Posterior vena cava (tissue), 2 donors: ENCODE measurements at regions not wholly inside any gene's neighbourhood (a gene's known extent, or its start where the extent isn't known, plus 50 kb on each side); places are given as distances from the start of the nearest gene placed in this dataset.
"Not testable (repeated sequence)": the region's sequence is repeated elsewhere in the genome, so short reads cannot be mapped to it uniquely, and the experiment has no call there.

Source experiments
- DNase-seq: peaks from one replicate; pipeline ENCODE4 v3.0.0-alpha.2; 2020; ENCODE audit warnings: low spot score
- intact Hi-C, 2 donors: fragments of 100-400 bp; cut with DNase I; formaldehyde crosslinking; loops; one replicate each; pipeline versions ENCODE4 v1.14.1 to v1.14.2; 2022 to 2023
- donor health status: DM: yes; HTN: yes; CAD: no.
- donor health status: DM: yes; HTN: yes; CAD: no.

DNA sequence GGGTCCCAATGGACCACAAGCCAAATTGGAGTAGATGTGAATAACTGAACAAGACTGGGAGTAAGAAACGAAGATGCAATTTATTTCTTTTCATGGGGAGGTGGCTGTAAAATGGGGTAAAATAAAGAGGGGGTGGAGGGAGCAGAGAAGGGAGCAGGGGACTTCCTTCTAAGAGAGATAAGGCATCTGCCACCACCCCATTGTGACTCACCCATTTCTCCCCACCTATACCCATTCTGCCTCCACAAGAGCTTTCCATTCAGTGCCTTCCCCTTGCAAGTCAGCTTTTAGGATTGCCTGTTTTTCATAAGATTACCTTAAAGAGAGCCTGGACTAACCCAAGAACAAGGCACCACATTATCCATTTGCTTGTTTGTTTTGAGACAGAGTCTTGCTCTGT lies 87.1 kb upstream of the PAX2 start:
- DNase-seq, result no peak
- intact Hi-C loops, result no loop called here

DNA sequence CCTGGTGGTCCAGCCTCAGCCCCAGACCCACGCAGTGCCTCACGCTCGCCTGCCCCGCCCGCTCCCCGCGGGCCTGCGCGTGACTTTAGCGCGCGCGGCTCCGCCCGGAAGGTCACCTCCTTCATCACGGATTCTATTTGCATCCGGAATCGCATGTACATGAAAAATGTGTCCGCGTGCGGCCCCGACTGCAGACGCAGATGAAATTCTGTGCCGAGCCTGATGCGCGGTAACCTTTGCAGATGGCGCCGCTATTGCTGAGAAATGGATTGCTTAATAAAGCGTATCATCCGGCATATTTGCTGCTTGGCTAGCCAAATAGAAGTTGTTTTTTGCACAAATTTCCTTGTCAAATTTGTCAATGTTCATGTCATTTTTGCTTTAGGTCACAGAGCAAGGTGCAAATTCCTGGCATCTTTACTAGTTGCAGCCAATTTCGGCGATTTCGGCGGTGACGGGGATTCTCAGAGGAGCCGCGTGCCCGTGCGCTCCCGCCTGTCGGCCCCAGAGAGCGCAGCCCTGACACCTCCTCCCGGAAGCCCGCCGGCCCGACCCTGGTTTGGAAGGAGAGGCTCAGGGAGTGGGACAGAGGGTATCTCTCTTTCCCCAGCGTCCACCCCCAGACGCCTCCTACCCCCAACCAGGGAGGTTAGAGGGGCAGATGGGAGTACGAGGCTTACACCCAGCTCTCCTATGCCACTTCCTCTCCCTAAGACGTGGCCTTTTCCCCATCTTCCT lies 85.9 kb upstream of the PAX2 start:
- intact Hi-C loops, result no loop called here
- no peak for DNase-seq

DNA sequence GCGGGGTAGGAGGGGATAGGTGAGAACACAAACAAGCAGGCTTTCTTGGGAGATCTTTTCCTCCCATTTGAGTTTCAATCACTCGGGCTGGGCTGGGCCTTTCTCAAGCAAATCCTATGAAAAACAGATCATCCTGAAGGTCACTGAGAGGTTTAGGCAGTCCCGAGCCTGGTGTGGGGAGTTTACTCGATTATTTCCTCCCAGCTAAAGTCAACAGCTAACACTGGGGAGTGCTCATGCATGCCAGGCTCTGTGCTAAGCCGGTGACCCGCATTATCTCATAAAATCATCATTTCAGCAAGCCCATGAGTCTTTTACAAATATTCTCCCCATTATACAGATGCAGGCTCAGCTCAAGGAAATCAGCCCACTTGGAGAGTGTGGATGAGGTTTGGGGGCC lies 85.0 kb upstream of the PAX2 start:
- DNase-seq, result no peak
- intact Hi-C loops, result no loop called here

DNA sequence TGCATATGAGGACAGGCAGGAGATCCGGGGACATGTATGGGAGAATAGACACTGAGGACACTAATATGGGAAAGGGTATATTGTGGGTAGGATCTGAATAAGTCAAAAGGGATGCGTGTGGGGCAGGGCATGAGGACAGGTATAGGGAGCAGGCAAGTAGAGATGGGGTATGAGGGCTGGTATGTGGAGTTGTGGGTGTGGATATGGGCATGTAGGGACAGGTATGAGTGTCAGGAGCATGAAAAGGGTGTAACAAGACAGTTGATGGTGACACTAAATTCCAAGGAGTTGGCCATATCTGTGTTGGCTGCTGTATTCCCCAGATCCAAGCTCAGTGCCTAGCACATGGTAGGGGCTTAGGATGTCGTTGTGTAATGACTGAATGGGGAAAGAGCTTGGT lies 84.4 kb upstream of the PAX2 start:
- no peak for DNase-seq
- intact Hi-C loops, result no loop called here

DNA sequence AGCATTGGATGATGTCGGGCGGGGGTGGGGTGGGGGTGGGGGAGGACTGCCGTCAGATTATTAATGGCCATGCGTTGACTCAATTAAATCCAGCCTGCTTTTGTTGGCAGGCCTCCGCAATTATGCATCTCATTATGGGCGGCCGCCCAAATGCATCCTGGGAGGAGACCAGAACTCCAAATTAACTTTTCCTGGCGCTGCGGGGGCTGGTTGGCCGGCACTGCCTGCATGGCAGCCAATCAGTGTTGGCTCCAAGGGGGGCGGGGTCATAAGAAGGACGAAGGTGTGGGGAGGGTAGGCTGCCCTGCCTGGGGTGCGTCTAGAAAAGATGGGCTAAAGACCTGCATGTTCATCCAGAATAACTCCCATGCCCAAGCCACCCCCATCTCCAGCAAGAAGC lies 83.9 kb upstream of the PAX2 start:
- intact Hi-C loops, result no loop called here
- no peak for DNase-seq

DNA sequence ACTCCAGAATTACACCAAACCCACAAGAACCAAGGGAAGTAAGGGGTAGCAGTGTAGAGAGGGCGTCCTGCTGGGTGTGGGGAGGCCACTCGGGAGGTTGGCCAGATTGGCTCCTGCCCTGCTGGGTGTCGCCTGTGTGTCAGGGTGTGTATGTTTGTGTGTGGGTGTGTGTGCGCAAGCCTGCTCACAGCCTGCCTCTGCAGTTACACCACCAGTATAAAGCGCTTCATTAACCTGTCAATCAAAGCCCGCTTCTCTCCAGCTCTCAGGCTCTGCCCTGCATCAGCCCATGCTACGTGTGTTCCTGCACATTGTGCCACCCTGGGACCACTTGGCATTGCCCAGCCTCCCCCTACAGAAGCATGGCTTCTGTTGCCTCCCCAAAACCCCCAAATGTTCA lies 83.3 kb upstream of the PAX2 start:
- intact Hi-C loops, result no loop called here

DNA sequence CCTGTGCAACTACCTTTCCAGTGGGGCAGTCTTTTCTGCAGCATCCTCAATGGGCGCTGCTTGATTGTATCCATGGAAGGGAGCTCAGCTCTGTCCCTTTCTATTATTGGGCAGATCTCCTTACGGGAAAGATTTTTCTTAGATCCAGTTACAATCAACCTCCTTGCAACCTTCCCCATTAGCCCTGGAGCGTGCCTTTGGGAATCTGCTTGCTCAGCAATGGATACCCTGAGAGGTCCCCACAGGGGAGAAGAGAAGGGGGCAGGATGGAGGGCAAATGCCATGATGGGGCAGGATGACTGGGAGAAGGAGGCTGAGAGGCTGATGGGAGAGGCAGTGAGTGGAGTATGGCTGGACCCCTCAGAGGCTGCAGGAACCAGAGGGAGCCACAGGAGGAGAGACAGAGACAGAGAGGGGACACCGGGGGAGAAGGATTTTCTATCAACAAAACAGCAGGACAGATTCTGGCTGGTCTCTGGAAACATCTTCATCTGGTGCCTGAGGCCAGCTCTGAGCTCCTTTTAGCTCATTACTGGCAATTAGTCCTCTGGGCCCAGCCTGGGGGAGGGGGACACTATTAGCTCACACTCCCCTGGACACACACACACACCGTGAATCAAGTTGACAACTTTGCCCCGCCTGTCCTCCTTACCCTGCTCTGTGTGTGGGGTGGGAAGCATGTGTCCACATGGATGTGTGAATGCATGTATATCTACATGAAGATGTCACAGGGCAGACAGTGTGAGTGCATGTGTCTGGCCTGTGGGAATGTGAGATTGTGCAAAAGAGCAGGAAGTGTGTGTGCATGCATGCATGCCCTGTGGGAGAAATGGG lies 80.8 kb upstream of the PAX2 start:
- intact Hi-C loops, result no loop called here
- DNase-seq, result no peak

More for the DNA sequence above, 83.3 kb upstream of the PAX2 start:
- DNase-seq, result no peak

DNA sequence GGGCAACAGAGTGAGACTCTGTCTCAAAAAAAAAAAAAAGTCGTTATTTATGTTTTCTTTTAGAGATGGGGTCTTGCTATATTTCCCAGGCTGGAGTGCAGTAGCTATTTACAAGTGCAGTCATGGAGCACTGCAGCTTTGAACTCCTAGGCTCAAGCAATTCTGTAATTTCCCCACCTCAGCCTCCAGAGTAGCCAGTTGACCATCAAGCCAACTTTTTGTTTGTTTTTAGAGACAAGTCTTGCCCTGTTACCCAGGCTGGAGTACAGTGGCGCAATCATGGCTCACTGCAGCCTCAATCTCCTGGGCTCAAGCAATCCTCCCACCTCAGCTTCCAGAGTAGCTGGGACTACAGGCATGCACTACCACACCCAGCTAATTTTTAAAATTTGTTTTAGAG lies 78.7 kb upstream of the PAX2 start:
- DNase-seq, intact Hi-C loops: not testable (repeated sequence)

DNA sequence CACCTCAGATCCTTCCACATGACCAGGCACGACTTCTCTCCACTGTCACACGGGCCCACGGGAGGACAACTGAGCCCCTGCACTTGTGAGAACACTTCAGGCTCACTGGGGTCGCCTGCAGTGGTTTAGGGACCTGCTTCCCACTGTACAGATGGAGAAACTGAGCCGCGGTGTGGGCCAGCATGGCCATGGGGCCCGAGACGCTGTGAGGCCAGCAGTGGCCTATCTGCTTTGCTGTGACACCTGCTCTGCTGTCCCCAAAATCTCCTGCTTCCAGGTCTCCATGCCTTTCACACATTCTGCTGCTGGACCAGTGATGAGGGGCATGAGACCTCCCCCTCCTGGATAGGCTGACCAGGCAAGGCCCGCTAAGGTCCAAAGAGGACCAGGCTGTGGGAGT lies 75.8 kb upstream of the PAX2 start:
- DNase-seq, result no peak
- intact Hi-C loops, result no loop called here

DNA sequence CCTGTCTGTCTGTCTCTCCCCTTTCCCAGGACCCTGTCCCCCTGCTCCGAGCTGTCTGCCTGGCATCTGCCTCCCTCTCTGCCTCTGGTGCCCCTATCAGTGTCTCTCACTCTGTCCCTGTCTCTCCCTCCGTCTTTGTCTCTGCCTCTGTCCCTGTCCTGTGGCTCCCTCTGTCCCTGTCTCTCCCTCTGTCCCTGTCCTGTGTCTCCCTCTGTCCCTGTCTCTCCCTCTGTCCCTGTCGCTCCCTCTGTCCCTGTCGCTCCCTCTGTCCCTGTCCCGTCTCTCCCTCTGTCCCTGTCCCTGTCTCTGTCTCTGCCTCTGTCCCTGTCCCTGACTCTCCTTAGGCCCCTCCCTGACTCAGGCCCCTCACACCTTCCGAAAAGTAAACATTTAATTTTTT lies 75.0 kb upstream of the PAX2 start:
- intact Hi-C loops, result no loop called here
- DNase-seq, result no peak

DNA sequence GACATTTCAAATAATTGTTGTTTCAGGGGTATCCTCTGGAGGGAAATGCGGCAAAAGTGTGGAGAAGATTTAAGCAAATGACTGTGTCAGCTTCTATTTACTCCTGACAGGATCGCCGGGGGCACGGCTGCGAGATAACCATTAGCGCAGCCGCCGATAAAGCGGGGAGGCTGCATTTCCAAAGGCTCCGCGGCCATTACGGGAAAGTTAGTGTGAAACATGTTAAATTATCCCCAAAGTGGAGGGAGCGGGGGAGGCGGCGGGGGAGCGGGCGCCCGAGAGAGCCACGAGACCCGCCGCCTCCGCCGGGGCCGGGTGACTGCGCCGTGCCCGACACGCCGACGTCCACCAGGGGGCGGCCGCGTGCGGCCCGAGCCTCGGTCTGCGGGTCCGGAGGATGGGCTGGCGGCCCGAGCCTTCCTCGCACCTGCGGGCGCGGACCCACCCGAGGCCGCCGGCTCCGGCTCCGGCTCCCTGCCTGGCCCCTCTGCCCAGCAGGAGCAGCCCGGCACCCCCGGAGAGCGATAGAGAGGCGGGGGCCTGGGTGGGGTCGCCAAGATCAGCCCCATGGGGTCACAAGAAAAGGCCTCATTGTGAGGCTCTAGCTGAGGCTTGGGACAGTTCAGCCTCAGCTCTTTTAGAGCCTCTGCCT lies 74.4 kb upstream of the PAX2 start:
- no peak for DNase-seq
- intact Hi-C loops, result no loop called here

DNA sequence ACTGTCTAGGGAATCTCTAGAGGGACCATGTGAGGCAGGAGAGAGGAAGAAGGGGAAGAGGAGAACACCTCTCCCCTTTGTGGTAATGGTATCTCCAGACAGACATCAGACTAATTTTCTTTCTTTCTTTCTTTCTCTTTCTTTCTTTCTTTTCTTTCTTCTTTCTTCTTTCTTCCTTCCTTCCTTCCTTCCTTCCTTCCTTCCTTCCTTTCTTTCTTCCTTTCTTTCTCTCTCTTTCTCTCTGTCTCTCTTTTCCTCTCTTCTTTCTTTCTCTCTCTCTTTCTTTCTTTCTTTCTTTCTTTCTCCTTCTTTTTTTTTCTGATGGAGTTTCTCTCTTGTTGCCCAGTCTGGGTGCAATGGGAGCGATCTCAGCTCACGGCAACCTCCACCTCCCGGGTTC lies 73.2 kb upstream of the PAX2 start:
- DNase-seq, result no peak
- intact Hi-C loops, result no loop called here

DNA sequence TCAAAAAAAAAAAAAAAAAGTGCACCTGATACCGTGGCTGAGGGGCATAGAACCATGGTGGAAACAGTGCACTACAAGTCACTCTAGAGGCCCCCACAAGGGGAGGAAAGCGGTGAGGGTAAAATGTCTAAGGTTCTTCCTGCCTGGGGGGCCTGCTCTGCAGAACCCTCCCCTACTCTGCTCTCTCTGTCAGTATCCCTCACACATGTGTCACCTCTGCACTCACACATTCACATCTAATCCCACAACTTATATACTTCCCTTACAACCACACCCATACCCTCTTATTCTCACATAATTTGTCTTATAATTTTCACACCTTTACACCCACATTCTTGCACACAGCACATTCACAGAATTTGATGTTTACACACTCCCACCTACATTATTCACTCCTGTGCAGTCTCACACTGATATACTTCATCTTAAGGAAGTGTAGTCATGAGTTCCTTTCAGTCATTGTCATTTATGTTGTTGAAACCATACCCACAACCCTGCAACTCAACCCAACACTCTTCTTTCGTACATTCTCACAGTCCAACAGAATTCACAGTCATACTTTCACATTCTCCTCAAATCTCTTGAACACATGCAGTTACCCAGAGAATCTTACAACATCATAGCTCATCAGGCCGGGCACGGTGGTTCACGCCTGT lies 68.0 kb upstream of the PAX2 start:
- DNase-seq, result no peak
- intact Hi-C loops, result no loop called here

DNA sequence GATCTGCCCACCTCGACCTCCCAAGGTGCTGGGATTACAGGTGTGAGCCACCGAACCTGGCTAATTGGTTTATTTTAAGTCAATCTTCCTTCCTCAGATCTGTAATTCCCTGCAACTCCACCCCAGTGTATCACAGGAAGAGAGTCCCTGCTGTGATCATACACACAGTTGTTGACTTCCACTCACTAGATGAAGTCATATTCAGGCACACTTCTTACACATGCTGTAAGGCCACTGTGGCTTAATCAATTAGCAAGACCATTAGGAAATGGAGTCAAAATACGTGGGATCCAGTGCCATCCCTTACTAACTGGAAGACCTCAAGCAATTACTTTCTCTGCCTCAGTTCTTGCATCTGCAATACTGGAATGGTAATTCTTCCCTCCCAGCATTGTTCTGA lies 66.1 kb upstream of the PAX2 start:
- DNase-seq, result no peak
- intact Hi-C loops, result no loop called here

DNA sequence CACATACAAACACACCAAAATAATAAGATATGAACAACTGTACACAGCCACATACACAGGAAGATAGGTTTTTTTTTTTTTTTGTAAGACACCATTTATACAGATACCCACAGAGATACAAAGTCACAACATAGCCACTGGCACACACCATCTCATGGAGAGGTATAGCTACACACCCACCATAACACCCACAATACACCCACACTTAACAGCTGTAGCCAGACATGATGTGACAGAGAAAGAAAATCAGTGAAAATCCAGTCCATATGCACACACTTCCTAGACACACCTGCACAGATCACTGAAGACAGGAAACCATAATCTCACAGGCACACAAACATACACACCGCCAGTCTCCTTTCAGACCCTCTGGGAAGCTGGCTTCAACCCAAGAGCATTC lies 62.4 kb upstream of the PAX2 start:
- intact Hi-C loops, result no loop called here
- DNase-seq, result no peak

DNA sequence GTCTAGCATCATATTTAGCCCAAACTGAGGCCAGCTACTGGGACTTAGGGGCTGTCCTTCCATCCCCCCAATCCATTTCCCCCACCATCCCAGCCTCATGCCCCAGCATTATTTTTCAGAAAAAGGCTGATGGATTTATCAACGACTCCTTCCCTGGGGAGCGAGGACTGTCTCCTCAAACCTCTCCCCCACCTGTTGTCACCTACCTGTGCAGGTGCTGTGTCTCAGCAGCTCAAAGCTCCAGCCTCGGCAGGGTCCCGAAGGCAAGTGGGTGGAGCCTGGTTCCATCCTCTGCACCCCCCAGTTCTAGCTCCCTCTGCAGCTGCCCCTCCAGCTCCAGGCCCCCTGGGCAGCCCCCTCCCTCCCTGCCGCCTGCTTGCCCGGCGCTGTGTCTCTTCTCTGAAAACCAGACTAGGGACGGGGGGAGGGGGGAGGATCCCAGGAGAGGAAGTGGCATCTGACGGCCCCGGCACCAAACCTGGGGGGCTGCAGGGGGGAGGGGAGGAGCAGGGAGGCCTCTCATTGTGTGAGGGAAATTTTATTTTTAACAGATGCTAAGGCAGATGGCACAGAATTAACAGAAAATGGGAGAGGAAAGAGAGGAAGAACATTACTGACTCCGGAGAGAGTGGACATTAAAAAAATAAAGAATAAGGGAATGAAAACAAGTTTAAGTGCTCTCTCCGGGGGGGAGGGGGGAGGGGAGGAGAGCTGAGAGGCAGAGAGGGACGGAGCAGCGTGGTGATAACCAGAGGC lies 61.7 kb upstream of the PAX2 start:
- peak; percentile 38 for DNase-seq
- intact Hi-C loops, result no loop called here

DNA sequence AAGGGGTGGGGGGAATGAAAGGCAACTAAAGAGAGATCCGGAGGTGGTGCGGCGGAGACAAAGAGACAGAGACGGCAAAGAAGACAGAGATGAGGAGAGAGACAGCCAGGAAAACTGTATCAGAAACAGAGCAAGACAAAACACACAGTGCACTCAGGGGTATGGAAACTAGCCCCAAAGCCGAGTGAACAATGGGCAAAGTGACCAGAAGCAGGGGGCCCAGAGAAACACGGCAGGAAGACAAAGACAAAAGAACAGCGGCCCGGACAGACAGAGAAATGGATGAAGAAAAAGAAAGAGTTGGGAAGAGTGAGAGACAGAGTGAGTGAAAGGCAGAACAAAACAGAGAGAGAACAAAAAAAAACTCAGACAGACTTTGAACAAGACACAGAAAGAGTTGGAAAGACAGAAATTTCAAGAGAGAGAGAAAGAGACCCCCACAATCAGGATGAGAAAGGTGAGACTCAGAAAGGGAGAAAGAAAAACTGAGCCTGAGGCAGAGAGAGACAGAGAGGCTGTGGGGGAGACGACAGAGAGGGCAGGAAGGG lies 60.6 kb upstream of the PAX2 start:
- intact Hi-C loops, result no loop called here
- DNase-seq, result peak; percentile 13

DNA sequence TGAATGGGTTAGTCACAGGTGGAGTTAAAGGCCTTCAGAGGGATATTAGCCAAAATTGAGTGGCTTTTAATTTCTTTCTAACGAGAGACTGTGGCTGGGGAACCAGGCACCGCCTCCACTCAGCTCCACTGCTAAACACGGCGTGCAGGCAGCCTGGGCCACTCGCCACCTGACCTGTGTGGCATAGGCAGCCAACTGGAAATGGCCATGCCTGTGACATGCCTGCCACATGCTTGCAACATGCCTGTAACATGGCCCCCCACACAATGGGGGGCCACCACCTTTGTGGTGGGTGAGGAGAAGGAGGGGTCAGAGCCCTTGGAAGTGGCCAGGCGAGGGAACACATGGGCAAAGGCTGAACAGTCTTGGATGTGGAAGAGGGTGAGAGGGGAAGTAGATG lies 60.1 kb upstream of the PAX2 start:
- intact Hi-C loops, result no loop called here
- DNase-seq, result peak; percentile 57
